PFSK-1 (cell line): ENCODE measurements at regions not wholly inside any gene's neighbourhood (a gene's known extent, or its start where the extent isn't known, plus 50 kb on each side); places are given as distances from the start of the nearest gene placed in this dataset.

Source experiments
- FOXP2 ChIP-seq: optimal IDR thresholded peaks from 2 replicates; pipeline ENCODE3; 2011; ENCODE audit warnings: borderline replicate concordance, control low read depth, inconsistent platforms; ENCODE audit not compliant: insufficient read depth; ENCODE audit errors: extremely low read length, extremely low read depth
- POLR2AphosphoS5 ChIP-seq: IDR thresholded peaks from 2 replicates; pipeline ENCODE4 v1.6.1; 2012; ENCODE audit warnings: low read depth, mild to moderate bottlenecking, control low read depth, low read length, moderate library complexity
- REST ChIP-seq, 2 experiments: IDR thresholded peaks; 2 replicates each; pipeline versions ENCODE4 v1.6.1 to v1.8.0; 2011 to 2012; ENCODE audit warnings: low read depth in 2 of 2, low read length in 2 of 2, control low read depth in 1 of 2, inconsistent platforms in 1 of 2, mild to moderate bottlenecking in 1 of 2, moderate library complexity in 1 of 2; ENCODE audit not compliant: insufficient read depth in 1 of 2
- SIN3A ChIP-seq: IDR thresholded peaks from 2 replicates; pipeline ENCODE4 v1.6.1; 2012; ENCODE audit warnings: mild to moderate bottlenecking, low read length, moderate library complexity, borderline replicate concordance; ENCODE audit not compliant: insufficient read depth
- TAF1 ChIP-seq: IDR thresholded peaks from 2 replicates; pipeline ENCODE4 v1.6.1; 2012; ENCODE audit warnings: low read length, control low read depth, borderline replicate concordance; ENCODE audit not compliant: insufficient read depth

GRCh38 chr4:181509073-181509472, 734.1 kb upstream of the TENM3 start:
- no peak for TF ChIP-seq SIN3A
- no peak for TF ChIP-seq FOXP2
- TF ChIP-seq REST (IDR thresholded peaks at IDR 0.05; ENCODE audit: insufficient read depth in 1 of 2, low read depth in 2 of 2, low read length in 2 of 2): no peak
- TF ChIP-seq TAF1: no peak
- TF ChIP-seq POLR2AphosphoS5: no peak

- TF ChIP-seq TAF1 (no peak), FOXP2 (no peak), SIN3A (no peak)
These were observed 725.7 kb upstream of the TENM3 start for GRCh38 chr4:181517491-181517890.

- TF ChIP-seq FOXP2 (no peak), TAF1 (no peak), REST (IDR thresholded peaks at IDR 0.05; ENCODE audit: insufficient read depth in 1 of 2, low read depth in 2 of 2, low read length in 2 of 2) (no peak), SIN3A (no peak), POLR2AphosphoS5 (no peak)
These were observed 722.4 kb upstream of the TENM3 start for GRCh38 chr4:181520790-181521189.

- TF ChIP-seq POLR2AphosphoS5 (no peak), SIN3A (no peak), TAF1 (no peak), REST (IDR thresholded peaks at IDR 0.05; ENCODE audit: insufficient read depth in 1 of 2, low read depth in 2 of 2, low read length in 2 of 2) (no peak)
These were observed 719.2 kb upstream of the TENM3 start for GRCh38 chr4:181523973-181524372.

GRCh38 chr4:181524499-181524898, 718.7 kb upstream of the TENM3 start:
- TF ChIP-seq SIN3A (no peak), REST (IDR thresholded peaks at IDR 0.05; ENCODE audit: insufficient read depth in 1 of 2, low read depth in 2 of 2, low read length in 2 of 2) (no peak), TAF1 (no peak), FOXP2 (no peak), POLR2AphosphoS5 (no peak)
